Suprapubic skin (tissue), 4 donors: ENCODE measurements at regions not wholly inside any gene's neighbourhood (a gene's known extent, or its start where the extent isn't known, plus 50 kb on each side); places are given as distances from the start of the nearest gene placed in this dataset.

Experiments
- DNase-seq, 2 donors: peaks; one replicate each; pipeline ENCODE4 v3.0.0-alpha.2; 2019; ENCODE audit warnings: low spot score in 2 of 2
- H3K27ac ChIP-seq: fragments of 200-600 bp; sonication (generic); one replicate; pipeline ENCODE4 v1.5.1; 2019
- H3K27me3 ChIP-seq: fragments of 200-600 bp; sonication (generic); one replicate; pipeline ENCODE4 v1.5.1; 2019
- H3K36me3 ChIP-seq: fragments of 200-600 bp; sonication (generic); one replicate; pipeline ENCODE4 v1.5.1; 2019
- H3K4me1 ChIP-seq: fragments of 200-600 bp; sonication (generic); one replicate; pipeline ENCODE4 v1.5.1; 2019
- H3K4me3 ChIP-seq: fragments of 200-600 bp; sonication (generic); one replicate; pipeline ENCODE4 v1.5.1; 2019; ENCODE audit warnings: mild to moderate bottlenecking
- H3K9me3 ChIP-seq: fragments of 200-600 bp; sonication (generic); one replicate; pipeline ENCODE4 v1.5.1; 2019
- CTCF ChIP-seq, 2 donors: fragments of 200-600 bp in 1 of 2; fragments of 450-650 bp in 1 of 2; sonication (generic) in 1 of 2; IDR thresholded peaks; one replicate each; pipeline ENCODE4 v1.5.1; 2016 to 2019; ENCODE audit warnings: antibody characterized with exemption in 2 of 2, mild to moderate bottlenecking in 1 of 2, moderate library complexity in 1 of 2
- EP300 ChIP-seq: sonication (generic); formaldehyde crosslinking; IDR thresholded peaks from one replicate; pipeline ENCODE4 v1.6.1; 2017; ENCODE audit warnings: antibody characterized with exemption
- POLR2A ChIP-seq, 2 donors: fragments of 450-650 bp; IDR thresholded peaks; one replicate each; pipeline ENCODE4 v1.6.1; 2017; ENCODE audit warnings: antibody characterized with exemption in 2 of 2, mild to moderate bottlenecking in 2 of 2, moderate library complexity in 2 of 2
- POLR2AphosphoS5 ChIP-seq, 3 donors: sonication (generic); formaldehyde crosslinking; IDR thresholded peaks; one replicate each; pipeline ENCODE4 v1.6.1; 2017; ENCODE audit warnings: antibody characterized with exemption in 3 of 3
- WGBS: methylation state at CpG from one replicate; pipeline ENCODE4 v1.1.5; 2018; 5-methylcytosine and 5-hydroxymethylcytosine counted together

GRCh38 chr12:87841935-87842334 is 187.3 kb downstream of the C12orf50 start:
- Histone ChIP-seq H3K4me1 (no peaks in the 10 kb centered on the region), H3K36me3 (no peaks in the 10 kb centered on the region), H3K4me3 (no peak overlapping the region), H3K27me3 (no peaks in the 10 kb centered on the region), H3K9me3 (no peaks in the 10 kb centered on the region), H3K27ac (no peak overlapping the region)
- no peak for DNase-seq
- no peak for TF ChIP-seq POLR2A (IDR thresholded peaks at IDR 0.05)
- TF ChIP-seq EP300 = no peak
- no peak for TF ChIP-seq CTCF (IDR thresholded peaks at IDR 0.05)
- TF ChIP-seq POLR2AphosphoS5 (IDR thresholded peaks at IDR 0.05) = no peak

- Histone ChIP-seq H3K4me3 (no peak overlapping the region), H3K27me3 (no peaks in the 10 kb centered on the region), H3K4me1 (no peaks in the 10 kb centered on the region), H3K36me3 (no peaks in the 10 kb centered on the region), H3K27ac (no peak overlapping the region), H3K9me3 (no peaks in the 10 kb centered on the region)
- TF ChIP-seq CTCF (IDR thresholded peaks at IDR 0.05) (no peak), POLR2A (IDR thresholded peaks at IDR 0.05) (no peak), POLR2AphosphoS5 (IDR thresholded peaks at IDR 0.05) (no peak), EP300 (no peak)
- DNase-seq = no peak
Measured at GRCh38 chr12:87836190-87836589, 193.0 kb downstream of the C12orf50 start.

GRCh38 chr12:87828382-87828973 is 200.7 kb downstream of the C12orf50 start:
- TF ChIP-seq POLR2AphosphoS5 (IDR thresholded peaks at IDR 0.05) (no peak), EP300 (no peak), CTCF (IDR thresholded peaks at IDR 0.05) (no peak), POLR2A (IDR thresholded peaks at IDR 0.05) (no peak)
- no peak for DNase-seq
- 62% methylated on average over 6 of the region's 6 CpGs for WGBS
- no peaks in the 10 kb centered on the region for H3K27me3 ChIP-seq
- no peaks in the 10 kb centered on the region for H3K9me3 ChIP-seq
- H3K36me3 ChIP-seq = no peaks in the 10 kb centered on the region
- no peaks in the 10 kb centered on the region for H3K4me1 ChIP-seq
- H3K4me3 ChIP-seq = no peak overlapping the region
- H3K27ac ChIP-seq = no peak overlapping the region

GRCh38 chr12:87827638-87828264 is 201.4 kb downstream of the C12orf50 start:
- H3K27me3 ChIP-seq = no peaks in the 10 kb centered on the region
- no peak overlapping the region for H3K4me3 ChIP-seq
- no peaks in the 10 kb centered on the region for H3K9me3 ChIP-seq
- no peak overlapping the region for H3K27ac ChIP-seq
- no peaks in the 10 kb centered on the region for H3K36me3 ChIP-seq
- TF ChIP-seq POLR2AphosphoS5 (IDR thresholded peaks at IDR 0.05) = no peak
- no peak for TF ChIP-seq POLR2A (IDR thresholded peaks at IDR 0.05)
- no peak for TF ChIP-seq EP300
- TF ChIP-seq CTCF (IDR thresholded peaks at IDR 0.05) = no peak
- no peak for DNase-seq
- 48% methylated on average over 2 of the region's 2 CpGs for WGBS
- no peaks in the 10 kb centered on the region for H3K4me1 ChIP-seq

GRCh38 chr12:87822923-87823322 is 206.3 kb downstream of the C12orf50 start:
- Histone ChIP-seq H3K27me3 (no peaks in the 10 kb centered on the region), H3K9me3 (no peaks in the 10 kb centered on the region)

More at GRCh38 chr12:87822923-87823322, 206.3 kb downstream of the C12orf50 start:
- Histone ChIP-seq H3K4me3 (no peak overlapping the region), H3K36me3 (no peaks in the 10 kb centered on the region), H3K27ac (no peak overlapping the region), H3K4me1 (no peaks in the 10 kb centered on the region)
- no peak for DNase-seq
- 76% methylated on average over 1 of the region's 1 CpG for WGBS
- TF ChIP-seq POLR2AphosphoS5 (IDR thresholded peaks at IDR 0.05) (no peak), EP300 (no peak), CTCF (IDR thresholded peaks at IDR 0.05) (no peak), POLR2A (IDR thresholded peaks at IDR 0.05) (no peak)
